Gastrocnemius medialis (tissue), 4 donors: ENCODE measurements at regions not wholly inside any gene's neighbourhood (a gene's known extent, or its start where the extent isn't known, plus 50 kb on each side); places are given as distances from the start of the nearest gene placed in this dataset.

ENCODE experiments used
- ATAC-seq, 2 donors: fragments of 150-250 bp; one replicate each; pipeline ENCODE4 v1.9.1; 2016
- DNase-seq, 2 donors: peaks; one replicate each; pipeline ENCODE4 v3.0.0-alpha.2; 2019
- H3K27ac ChIP-seq, 4 donors: fragments of 200-600 bp; sonication (generic); 1 replicate in 1 of 4; 2 replicates in 3 of 4; pipeline ENCODE4 v1.5.1; 2016 to 2018; ENCODE audit warnings: mild to moderate bottlenecking in 2 of 4, moderate library complexity in 1 of 4
- H3K27me3 ChIP-seq, 3 donors: fragments of 200-600 bp; sonication (generic) in 2 of 3; 1 replicate in 1 of 3; 2 replicates in 2 of 3; pipeline versions ENCODE4 v1.5.1 to v1.6.0; 2016 to 2019; ENCODE audit warnings: mild to moderate bottlenecking in 1 of 3, moderate library complexity in 1 of 3
- H3K36me3 ChIP-seq, 2 donors: fragments of 200-600 bp; sonication (generic) in 1 of 2; one replicate each; pipeline ENCODE4 v1.5.1; 2017 to 2018
- H3K4me1 ChIP-seq, 2 donors: fragments of 200-600 bp; sonication (generic) in 1 of 2; one replicate each; pipeline ENCODE4 v1.5.1; 2016 to 2017; ENCODE audit warnings: mild to moderate bottlenecking in 2 of 2
- H3K4me3 ChIP-seq, 4 donors: fragments of 200-600 bp; sonication (generic) in 3 of 4; 1 replicate in 1 of 4; 2 replicates in 3 of 4; pipeline ENCODE4 v1.5.1; 2016 to 2019; ENCODE audit warnings: mild to moderate bottlenecking in 2 of 4
- H3K9me3 ChIP-seq, 3 donors: fragments of 200-600 bp; sonication (generic) in 2 of 3; 1 replicate in 1 of 3; 2 replicates in 2 of 3; pipeline ENCODE4 v1.5.1; 2016 to 2019
- CTCF ChIP-seq, 5 experiments: fragments of 450-650 bp in 3 of 5; fragments of 200-600 bp in 2 of 5; sonication (generic) in 2 of 5; IDR thresholded peaks in 4 of 5; conservative IDR thresholded peaks in 1 of 5; 1 replicate in 4 of 5; 2 replicates in 1 of 5; pipeline ENCODE4 v1.5.1; 2016 to 2019; ENCODE audit warnings: antibody characterized with exemption in 5 of 5, mild to moderate bottlenecking in 3 of 5, moderate library complexity in 3 of 5
- POLR2A ChIP-seq, 2 donors: fragments of 450-650 bp; IDR thresholded peaks; one replicate each; pipeline ENCODE4 v1.6.1; 2017; ENCODE audit warnings: antibody characterized with exemption in 2 of 2, mild to moderate bottlenecking in 2 of 2, moderate library complexity in 2 of 2
- in situ Hi-C, 4 donors: fragments of 200-750 bp; cut with MboI; loops; one replicate each; pipeline versions ENCODE4 v1.15.0 to v1.8.0; 2017; ENCODE audit warnings: low sequenced_read_pairs in 4 of 4
- intact Hi-C: fragments of 100-400 bp; cut with DNase I; formaldehyde crosslinking; loops from one replicate; pipeline ENCODE4 v1.15.1; 2023; ENCODE audit warnings: low total_unique reads

- ATAC-seq = no peak
- in situ Hi-C loops (no loop called here), intact Hi-C loops (no loop called here)
- Histone ChIP-seq H3K36me3 (no peaks in the 10 kb centered on the region), H3K4me1 (peaks cover 0 to 4% of the 10 kb centered on the region in 2 donors), H3K9me3 (no peaks in the 10 kb centered on the region), H3K27me3 (peaks cover 0 to 3% (median 0%) of the 10 kb centered on the region in 3 donors), H3K4me3 (no peak overlapping the region), H3K27ac (no peak overlapping the region)
- no peak for TF ChIP-seq CTCF (IDR thresholded peaks at IDR 0.05 in 4 of 5, conservative IDR thresholded peaks at IDR 0.05 in 1 of 5)
- TF ChIP-seq POLR2A (IDR thresholded peaks at IDR 0.05) = no peak
- DNase-seq = no peak
Measured at GRCh38 chr4:144353292-144353691, 212.8 kb upstream of the GYPA start.

GRCh38 chr4:144355811-144356757 is 215.6 kb upstream of the GYPA start:
- no peak for DNase-seq
- H3K9me3 ChIP-seq = no peaks in the 10 kb centered on the region
- in situ Hi-C loops (no loop called here), intact Hi-C loops (no loop called here)
- H3K27me3 ChIP-seq = peaks cover 0 to 3% (median 0%) of the 10 kb centered on the region in 3 donors
- peaks cover 0 to 4% of the 10 kb centered on the region in 2 donors for H3K4me1 ChIP-seq
- no peak overlapping the region for H3K27ac ChIP-seq
- no peaks in the 10 kb centered on the region for H3K36me3 ChIP-seq
- no peak overlapping the region for H3K4me3 ChIP-seq
- TF ChIP-seq POLR2A (IDR thresholded peaks at IDR 0.05) (no peak), CTCF (IDR thresholded peaks at IDR 0.05 in 4 of 5, conservative IDR thresholded peaks at IDR 0.05 in 1 of 5) (no peak)
- no peak for ATAC-seq

- no peak overlapping the region for H3K27ac ChIP-seq
- TF ChIP-seq POLR2A (IDR thresholded peaks at IDR 0.05) (no peak), CTCF (IDR thresholded peaks at IDR 0.05 in 4 of 5, conservative IDR thresholded peaks at IDR 0.05 in 1 of 5) (no peak)
- intact Hi-C loops = no loop called here
- in situ Hi-C loops = no loop called here
- peaks cover 0 to 3% (median 0%) of the 10 kb centered on the region in 3 donors for H3K27me3 ChIP-seq
- no peak overlapping the region for H3K4me3 ChIP-seq
- ATAC-seq = no peak
- H3K9me3 ChIP-seq = no peaks in the 10 kb centered on the region
- peaks cover 0 to 4% of the 10 kb centered on the region in 2 donors for H3K4me1 ChIP-seq
- no peak for DNase-seq
- H3K36me3 ChIP-seq = no peaks in the 10 kb centered on the region
Measured at GRCh38 chr4:144356941-144357381, 216.4 kb upstream of the GYPA start.

- no peak for TF ChIP-seq POLR2A (IDR thresholded peaks at IDR 0.05)
- no peak for TF ChIP-seq CTCF (IDR thresholded peaks at IDR 0.05 in 4 of 5, conservative IDR thresholded peaks at IDR 0.05 in 1 of 5)
- H3K4me3 ChIP-seq = no peak overlapping the region
- peaks cover 0 to 4% of the 10 kb centered on the region in 2 donors for H3K4me1 ChIP-seq
- no peaks in the 10 kb centered on the region for H3K36me3 ChIP-seq
- peaks cover 0 to 3% (median 0%) of the 10 kb centered on the region in 3 donors for H3K27me3 ChIP-seq
- no peak overlapping the region for H3K27ac ChIP-seq
- no peak for ATAC-seq
- no peak for DNase-seq
- intact Hi-C loops (no loop called here), in situ Hi-C loops (no loop called here)
- no peaks in the 10 kb centered on the region for H3K9me3 ChIP-seq
Measured at GRCh38 chr4:144357975-144358374, 217.5 kb upstream of the GYPA start.
